ELF-1 (cell line): ENCODE measurements at regions not wholly inside any gene's neighbourhood (a gene's known extent, or its start where the extent isn't known, plus 50 kb on each side); places are given as distances from the start of the nearest gene placed in this dataset.
A peak's percentile ranks its signal among the peaks of the same experiment; 100 is the strongest.
"Not testable (repeated sequence)": the region's sequence is repeated elsewhere in the genome, so short reads cannot be mapped to it uniquely, and the experiment has no call there.

Experiments used
- DNase-seq: peaks from one replicate; pipeline ENCODE4 v3.0.0-alpha.2; 2016; ENCODE audit warnings: low read depth, low spot score

DNA sequence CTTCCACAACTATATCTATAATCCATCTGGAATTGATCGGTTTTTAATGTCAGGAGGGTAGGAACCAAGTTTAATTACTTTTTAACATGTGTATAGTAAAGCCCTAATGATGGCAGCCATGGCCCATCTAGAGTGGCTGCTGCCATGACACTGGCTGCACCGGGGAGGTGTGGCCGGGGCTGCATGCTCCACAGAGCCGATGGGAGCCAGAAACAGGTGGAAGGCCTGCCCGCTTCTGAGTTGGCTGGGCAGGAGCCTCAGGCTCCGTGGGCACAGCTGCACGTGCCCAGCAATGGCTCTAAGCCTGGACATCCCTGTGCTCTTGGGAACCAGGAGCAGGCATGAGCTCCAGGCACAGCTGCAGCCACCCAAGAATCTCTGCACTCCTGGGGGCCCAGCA lies 73.0 kb downstream of the GBP6 start:
- no peak for DNase-seq

DNA sequence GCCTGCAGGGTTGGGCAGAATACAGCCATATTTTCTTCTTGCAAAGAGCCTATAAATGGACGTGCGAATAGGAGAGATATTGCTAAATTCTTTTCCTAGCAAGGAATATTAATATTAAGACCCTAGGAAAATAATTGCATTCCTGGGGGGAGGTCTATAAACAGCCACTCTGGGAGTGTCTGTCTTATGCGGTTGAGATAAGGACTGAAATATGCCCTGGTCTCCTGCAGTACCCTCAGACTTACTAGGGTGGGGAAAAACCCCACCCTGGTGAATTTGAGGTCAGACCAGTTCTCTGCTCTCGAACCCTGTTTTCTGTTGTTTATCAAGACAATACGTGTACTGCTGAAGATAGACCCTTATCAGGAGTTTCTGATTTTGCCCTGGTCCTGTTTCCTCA lies 74.4 kb downstream of the GBP6 start:
- DNase-seq, result not testable (repeated sequence)

DNA sequence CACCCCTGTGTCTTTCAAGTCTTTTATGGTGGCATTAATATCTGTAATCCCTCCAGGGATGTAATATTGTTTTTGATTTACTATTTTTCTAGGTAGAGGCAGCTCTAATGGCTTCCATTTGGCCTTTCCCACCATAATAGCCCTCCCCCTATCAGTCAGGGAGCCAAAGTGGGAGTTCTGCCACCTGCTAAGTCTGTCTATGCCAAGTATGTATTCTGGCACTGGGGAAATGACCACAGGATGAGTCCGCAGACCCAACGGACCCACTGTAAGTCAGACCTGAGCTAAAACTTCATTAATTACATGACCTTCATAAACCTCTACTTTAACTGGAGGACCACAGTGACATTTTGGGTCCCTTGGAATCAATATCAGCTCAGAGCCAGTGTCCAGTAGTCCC lies 77.1 kb downstream of the GBP6 start:
- no peak for DNase-seq

DNA sequence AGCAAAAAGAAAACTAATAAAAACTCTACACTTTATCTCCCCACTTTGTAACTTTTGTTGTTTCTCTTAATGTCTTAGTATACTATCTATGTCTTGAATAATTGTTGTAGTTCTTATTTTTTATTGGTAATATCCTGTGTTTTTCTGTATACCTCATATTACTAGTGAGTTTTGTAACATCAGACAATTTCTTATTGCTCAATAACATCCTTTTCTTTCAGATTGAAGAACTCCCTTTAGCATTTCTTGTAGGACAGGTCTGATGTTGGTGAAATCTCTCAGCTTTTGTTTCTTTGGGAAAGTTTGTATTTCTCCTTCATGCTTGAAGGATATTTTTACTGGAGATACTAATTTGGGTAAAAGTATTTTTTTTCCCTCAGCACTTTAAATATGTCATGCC lies 79.8 kb upstream of the LRRC8B start:
- DNase-seq, result no peak

DNA sequence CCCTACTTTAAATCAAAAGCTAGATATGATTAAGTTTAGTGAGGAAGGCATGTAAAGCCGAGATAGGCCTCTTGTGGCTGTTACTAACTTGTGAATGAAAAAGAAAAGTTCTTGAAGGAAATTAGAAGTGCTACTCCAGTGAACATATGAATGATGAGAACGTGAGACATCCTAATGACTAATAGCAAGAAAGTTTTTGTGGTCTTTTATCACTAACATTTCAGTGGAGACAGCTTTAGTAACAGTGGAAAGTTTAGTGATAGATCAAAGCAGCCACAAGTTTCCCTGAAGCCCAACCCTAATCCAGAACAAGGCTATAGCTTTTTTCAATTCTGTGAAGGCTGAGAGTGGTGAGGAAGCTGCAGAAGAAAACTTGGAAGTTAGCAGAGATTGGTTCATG lies 73.6 kb upstream of the LRRC8B start:
- DNase-seq, result no peak

DNA sequence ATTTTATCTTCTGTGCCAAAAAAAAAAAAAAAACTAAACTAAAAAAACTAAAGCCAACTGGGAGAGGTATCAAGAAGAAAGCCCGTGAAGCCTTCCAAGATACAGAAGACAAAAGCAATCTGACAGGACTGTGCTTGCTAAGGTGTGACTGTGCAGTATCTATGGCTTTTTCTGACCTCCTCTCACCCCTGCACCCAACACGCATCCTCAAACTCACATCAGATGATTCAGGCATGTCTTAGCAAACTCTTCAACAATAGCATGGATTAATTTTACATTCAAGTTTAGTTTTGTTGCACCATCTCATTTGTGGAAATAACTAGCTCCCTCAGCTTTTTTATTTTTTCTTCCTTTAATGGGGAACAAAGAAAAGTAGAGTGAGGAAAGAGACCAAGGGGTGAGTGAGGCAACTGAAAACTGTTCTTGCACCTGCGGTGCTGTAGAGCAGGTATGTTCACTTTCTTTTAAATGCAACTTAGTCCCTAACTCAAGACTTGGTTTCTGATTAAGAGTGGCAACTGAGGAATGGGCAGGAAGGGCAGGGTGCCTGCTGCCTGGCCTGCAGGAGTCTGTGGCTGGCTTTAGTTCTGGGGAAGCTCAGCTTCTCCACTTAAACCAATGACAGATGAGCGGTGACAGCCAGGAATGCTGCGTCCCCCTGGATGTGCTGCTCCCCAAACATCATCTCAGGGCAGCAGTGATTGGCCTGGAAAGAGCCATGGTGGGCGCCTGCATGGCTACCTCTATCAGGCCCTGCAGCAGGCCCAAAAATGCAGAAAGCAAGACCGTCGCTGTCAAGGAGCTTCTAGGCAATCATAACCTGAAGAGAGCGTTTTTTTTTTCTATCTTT lies 71.3 kb upstream of the LRRC8B start:
- DNase-seq, result no peak

DNA sequence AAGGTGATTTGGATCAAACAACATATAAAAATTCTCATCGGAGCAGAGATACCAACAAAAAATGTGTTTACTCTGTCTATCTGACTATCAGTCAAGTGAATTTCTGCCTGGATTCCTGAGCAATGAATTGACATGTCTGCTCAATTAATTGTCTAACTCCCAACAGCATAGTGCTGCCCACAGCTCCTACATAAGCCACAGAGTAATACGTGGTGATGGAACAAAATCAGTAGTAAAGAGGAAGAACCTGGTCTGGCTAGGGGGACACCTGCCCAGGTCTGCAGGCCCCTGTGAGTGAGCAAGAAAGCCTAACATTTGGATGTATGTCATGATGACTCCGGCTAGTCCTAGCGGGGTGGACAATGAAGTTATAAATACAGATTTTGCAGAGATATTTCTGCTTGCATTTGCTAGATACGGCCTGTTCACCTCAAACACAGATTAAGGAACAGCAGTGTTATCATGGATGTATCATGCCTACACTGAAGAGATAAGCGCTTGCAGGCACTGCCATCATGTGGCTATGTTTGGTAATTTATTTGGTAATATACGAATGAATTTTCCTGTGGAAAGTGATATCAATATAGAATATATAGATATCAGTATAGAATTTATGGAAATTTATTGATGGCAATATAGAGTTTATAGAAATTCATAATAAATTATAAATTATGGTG lies 69.6 kb upstream of the LRRC8B start:
- DNase-seq, result no peak

DNA sequence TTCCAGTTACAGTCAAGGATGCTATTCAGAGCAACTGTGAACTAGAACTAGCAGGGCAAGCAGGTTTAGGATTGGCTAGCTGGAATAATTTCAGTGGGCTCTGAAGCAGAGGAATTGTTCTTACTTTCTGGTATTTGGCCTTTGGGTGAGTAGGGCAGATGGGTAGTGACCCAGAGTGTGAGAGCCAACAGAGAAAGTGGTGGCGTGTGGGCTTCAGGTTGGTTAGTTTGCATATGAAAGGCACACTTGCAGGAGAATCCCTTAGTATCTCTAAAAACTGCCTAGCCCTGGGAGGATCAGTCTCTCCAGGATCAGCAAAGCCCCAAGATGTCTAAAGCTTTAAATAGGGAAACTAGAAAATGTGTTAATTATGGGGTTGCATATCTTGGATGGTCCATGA lies 67.6 kb upstream of the LRRC8B start:
- peak; percentile 60 for DNase-seq

DNA sequence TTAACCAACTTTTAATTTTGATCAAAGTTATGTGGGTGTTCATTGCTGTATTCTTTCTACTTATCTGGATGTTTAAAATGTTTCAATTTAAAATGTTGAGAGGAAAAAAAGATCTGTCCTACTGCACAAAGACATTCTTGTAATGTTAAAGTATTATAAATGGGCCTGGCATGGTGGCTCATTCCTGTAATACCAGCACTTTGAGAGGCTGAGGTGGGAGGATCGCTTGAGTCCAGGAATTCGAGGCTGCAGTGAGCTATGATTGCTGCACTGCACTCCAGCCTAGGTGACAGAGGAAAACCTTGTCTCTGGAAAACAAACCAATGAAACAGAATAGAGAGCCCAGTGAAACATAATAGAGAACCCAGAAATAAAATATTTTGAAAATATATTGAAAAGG lies 65.5 kb upstream of the LRRC8B start:
- no peak for DNase-seq

DNA sequence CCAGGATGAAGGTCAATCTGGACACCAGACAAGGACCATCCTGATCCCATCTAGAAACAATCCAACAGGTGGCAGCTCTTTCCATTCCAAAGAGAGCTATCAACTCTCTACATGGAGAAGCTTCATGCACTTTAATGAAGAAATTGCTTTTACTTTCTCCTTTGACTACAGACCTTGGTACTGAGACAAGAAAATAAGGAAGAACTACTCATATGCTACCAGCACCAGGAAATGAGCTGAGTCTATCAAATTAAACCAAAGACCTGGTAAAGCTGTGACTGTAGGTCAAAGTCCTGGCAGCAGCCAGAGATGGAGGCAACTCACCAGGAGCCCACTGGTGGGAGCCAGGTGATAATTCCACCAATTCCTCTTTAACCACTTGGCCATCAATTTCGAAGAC lies 64.3 kb upstream of the LRRC8B start:
- no peak for DNase-seq

DNA sequence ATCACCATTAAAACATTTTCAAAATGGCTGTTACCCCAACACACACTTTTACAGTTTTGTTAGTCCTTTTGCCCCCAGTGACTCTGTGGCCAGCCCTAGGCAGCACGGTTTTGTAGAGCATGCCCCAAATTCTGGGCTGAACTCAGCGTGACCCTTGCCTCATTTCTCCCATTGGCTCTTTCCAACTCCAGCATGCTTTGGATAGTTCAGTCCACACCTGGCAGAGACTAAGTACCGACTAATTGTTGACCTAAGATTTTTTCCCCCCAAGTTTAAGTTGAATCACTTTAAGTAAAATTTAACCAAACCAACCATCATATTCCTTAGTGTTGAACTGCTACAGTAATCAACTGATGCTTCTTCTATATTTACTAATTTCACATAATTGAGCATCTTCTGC lies 62.4 kb upstream of the LRRC8B start:
- DNase-seq, result no peak

DNA sequence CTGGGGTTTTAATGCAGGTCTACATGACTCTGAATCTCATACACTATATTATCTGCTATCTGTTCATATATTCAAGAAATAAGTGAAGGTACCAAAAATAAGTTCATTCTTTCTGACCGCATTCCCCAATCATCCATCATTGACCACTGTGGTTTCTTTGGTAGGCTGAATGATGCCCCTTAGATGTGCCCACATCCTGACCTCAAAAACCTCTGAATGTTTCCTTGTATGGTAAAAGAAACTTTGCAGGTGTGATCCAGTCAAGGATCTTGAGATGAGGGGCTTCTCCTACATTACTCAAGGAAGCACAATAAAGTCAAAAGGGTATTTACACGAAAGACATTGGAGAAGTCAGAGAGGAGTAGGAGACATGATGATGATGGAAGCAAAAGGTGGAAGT lies 60.6 kb upstream of the LRRC8B start:
- DNase-seq, result no peak

DNA sequence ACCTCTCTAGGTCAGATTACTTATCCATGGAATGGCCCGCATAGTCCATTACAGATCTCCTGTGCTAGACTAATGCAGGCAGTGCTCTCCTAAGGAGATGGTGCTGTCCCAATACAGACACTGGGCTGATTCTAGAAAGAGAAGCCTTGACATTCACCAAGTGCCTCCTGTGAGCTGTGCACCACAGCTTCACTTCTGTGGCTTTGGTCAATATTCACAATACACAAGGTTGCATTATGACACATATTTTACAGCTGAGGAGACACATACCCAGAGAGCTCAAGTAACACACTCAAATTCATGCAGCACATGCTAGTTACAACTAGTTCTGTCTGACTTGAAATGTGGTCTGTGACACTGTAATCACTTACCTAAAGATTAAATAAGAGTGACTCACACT lies 59.4 kb upstream of the LRRC8B start:
- DNase-seq, result no peak

DNA sequence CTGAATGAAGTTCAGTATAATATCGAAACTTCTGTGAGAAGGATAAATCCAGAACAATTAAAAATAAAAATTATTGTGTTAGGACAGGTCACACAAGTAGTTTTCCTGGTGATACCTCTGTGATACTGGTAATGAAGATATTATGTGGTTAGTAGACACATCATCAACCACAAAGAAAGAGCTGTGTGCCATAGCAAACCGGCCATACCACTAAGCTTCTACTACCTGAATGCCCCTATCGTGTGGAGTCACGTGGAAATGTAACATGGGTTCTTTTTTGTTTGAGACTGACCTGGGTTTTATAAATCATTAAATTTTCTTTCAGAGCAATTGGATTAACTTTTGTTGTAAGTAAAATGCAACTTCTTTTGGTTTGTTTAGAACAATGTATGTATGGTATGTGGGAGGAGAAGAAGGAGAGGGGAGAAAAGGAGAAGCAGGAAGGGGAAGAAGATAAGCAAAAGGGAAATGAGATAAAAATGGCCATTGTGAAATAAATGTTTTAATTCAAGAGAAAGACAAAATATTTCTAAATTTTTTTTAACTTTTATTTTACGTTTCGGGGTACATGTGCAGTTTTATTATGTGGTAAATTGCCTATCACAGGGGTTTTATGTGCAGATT lies 58.2 kb upstream of the LRRC8B start:
- no peak for DNase-seq

DNA sequence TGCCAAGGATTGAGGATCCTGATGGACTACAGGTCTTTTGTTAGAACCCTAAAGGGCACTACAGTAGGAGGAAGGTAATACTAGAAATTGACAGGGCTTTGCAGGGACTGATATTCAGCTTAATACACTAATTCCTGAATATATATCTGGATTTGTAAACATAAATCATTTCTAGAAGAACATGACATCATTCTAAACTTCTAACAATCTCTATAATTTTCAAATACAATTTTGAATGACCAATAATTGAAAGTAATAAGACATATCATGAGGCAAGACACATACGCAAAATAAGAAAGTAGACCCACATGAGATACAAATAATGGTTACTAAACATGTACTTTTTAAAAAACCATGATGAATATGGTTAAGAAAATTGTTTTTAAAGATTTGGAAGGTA lies 52.4 kb upstream of the LRRC8B start:
- no peak for DNase-seq

DNA sequence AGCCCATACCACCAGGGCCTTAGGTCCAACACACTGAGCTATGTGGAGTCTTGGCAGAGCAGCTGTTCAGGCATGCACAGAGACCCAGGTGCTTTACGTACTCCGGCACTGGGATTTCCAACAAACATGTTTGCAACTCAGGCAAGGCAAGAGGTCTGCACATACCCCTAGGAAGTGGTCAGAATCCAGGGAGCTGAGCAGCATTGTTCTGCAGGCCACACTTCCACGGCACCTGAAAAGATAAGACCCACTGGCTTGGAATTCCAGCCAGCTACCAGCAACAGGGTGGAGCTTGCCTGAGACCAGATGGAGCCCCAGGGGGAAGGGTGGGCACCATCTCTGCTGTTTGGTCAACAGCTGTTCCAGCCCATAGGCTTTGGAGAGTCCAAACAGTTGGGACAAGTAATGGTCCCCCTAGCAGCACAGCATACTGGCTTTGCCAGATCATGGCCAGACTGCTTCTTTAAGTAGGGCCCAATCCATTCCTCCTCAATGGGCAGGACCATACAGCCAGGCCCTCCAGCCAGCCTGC lies 51.7 kb upstream of the LRRC8B start:
- peak; percentile 21 for DNase-seq
